SK-N-DZ (cell line): ENCODE measurements at regions not wholly inside any gene's neighbourhood (a gene's known extent, or its start where the extent isn't known, plus 50 kb on each side); places are given as distances from the start of the nearest gene placed in this dataset.
"Not testable (repeated sequence)": the region's sequence is repeated elsewhere in the genome, so short reads cannot be mapped to it uniquely, and the experiment has no call there.

ENCODE experiments used
- DNase-seq: peaks from one replicate; pipeline ENCODE4 v3.0.0-alpha.2; 2015; ENCODE audit warnings: low spot score

- no peak for DNase-seq
These were observed 350.9 kb upstream of the PCSK5 start for GRCh38 chr9:75539523-75539922.

DNA sequence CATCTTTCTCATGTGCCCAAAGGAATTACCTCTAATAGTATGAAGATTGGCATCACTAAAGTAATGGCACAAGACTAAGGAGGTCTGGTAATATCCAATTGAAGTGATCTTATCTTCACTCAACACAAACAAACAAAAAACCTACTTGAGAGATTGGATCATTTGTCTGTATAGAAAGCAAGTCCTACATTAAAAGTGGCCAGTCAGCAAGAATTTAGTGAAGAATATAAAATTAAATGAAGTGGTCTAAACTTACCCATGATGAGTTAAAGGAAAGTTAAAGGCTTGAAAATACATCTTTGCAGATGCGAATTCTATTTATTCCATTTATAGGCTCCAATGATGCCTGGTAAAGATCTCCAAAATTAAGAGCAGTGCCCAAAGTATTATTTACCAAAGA lies 350.3 kb upstream of the PCSK5 start:
- DNase-seq, result no peak

DNA sequence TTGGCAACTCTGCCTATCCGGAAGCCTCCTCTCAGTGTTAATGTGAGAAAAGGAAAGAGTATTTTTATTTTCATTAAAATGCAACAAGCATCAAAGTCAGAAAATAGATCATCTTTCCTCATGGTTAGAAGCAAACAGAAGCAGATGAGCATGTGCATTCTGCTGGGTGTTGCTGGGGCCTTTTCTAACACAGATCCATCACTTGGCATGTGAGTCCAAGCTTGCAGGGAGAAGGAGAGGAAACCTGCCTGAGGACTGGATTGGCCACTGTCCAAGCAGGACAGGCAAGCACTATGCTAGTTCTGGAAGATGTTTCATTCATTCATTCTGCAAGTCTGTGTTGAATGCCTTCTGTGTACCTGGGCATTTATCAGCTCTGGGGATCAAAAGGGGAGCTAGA lies 348.7 kb upstream of the PCSK5 start:
- DNase-seq, result no peak

GRCh38 chr9:75544815-75545214 lies 345.7 kb upstream of the PCSK5 start:
- no peak for DNase-seq

GRCh38 chr9:75545287-75545686 lies 345.2 kb upstream of the PCSK5 start:
- DNase-seq, result no peak

- DNase-seq, result no peak
These were observed 341.6 kb upstream of the PCSK5 start for GRCh38 chr9:75548871-75549270.

GRCh38 chr9:75551861-75552260 lies 338.6 kb upstream of the PCSK5 start:
- no peak for DNase-seq

DNA sequence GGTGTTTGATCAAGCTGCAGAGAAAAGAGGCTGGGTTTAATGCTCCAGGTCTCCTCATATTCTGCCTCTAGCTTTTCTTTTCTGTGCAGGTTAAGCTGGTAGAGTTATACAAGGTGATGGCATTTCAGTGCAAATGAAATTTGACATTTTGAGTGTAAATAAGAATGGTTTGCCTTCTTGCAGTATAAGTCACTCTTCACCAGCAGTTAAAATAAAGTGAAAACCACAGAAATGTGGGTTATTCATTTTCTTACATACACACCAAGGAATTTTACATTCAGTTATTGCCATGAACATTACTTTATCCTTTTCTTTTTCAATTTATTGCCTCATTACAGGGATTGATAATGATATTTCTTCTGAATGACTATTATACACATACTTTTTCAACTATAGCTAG lies 337.5 kb upstream of the PCSK5 start:
- DNase-seq, result no peak

DNA sequence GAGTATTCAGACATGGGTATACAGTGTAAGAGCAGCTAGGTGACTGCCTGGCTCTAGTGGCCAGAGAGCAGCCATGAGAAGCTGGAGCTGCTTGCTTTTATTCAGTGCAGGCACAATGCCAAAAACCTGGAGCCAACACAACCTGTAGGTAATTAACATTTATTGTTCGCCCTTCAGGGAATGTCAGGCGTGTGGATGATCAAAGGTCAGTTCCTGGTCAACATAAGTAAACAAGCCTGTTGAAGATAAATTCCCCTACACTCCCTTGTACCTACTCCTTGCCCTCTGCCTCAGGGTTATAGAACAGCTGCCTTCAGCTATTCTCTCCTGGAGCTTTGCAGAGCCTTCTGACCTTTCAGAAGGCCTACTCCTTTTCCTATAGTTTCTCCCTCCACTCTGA lies 323.7 kb upstream of the PCSK5 start:
- not testable (repeated sequence) for DNase-seq

DNA sequence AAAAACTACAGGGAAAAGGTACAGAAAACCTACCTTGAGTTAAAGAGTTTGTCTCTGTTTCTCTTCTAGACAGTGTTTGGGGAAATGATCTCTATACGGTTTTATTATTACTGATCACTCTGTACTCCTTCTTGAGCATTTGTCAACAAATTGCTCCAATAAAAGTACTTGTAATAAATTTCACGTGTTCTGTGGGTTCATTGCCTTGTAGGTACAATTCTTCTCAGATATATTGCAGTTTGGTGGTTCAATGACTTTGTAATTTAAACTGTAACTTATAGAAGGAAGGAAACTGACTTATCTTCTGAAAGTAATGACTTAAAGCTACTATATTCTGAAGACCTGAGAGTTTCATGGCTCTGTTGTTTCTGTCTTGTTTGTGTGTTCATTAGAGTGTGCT lies 319.9 kb upstream of the PCSK5 start:
- DNase-seq, result no peak

- DNase-seq, result no peak
These were observed 315.9 kb upstream of the PCSK5 start for GRCh38 chr9:75574569-75574968.

DNA sequence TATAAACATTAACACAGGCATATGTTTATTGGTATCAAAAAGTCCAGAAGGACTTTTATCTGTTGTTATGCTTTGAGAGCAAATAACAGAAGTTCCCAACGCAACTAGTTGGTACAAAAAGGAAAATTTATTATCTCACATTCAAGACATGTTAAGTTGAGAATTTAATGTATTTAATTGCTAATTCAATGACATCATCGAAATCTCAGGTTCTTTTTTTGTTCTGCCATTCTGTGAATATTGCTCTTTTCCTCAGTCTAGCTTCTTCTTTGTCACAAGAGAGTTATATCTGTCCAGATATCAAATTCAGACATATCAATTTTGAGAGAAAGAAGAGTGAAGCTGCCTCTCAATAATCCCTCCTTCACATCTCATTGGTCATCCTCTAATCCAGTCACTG lies 307.6 kb upstream of the PCSK5 start:
- DNase-seq, result no peak

GRCh38 chr9:75588808-75589207 lies 301.7 kb upstream of the PCSK5 start:
- no peak for DNase-seq

DNA sequence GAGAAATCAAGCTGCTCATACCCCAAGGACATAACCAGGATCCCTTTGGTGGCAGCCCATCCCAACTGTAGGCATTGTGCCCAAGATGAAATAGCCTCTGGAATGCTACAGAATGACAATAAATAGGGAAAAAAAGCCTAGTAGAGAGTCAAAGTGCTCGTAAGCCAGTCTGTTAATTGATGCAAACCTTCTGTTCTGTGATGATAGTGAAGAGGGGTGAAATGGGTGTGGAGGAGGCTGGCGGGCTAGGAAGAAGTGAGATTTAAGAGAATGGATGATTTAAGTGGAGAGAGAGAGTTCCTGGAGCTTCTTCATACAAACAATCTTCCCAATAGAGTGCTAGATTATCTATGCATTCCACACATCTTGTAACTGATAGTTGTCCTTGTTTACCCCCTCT lies 301.0 kb upstream of the PCSK5 start:
- no peak for DNase-seq

- DNase-seq, result no peak
These were observed 298.5 kb upstream of the PCSK5 start for GRCh38 chr9:75591972-75592371.

- no peak for DNase-seq
These were observed 297.9 kb upstream of the PCSK5 start for GRCh38 chr9:75592586-75592985.

DNA sequence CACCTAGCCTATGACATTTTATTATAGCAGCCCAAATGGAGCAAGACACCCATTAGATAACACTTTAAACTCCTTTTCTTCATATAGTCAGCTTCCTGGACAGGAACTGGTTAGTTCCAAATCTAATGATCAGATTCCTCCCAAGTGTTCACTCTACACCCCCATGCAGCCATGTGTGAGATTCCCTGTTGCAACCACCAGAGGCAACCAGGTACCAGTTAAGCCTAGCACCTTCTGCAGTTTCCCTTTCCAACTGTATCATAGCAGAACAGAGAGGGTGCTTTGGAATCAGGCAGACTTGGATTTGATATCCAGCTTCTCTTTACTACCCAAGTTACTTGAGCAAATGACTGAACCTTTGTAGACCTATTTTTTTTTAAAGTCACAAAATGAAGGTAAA lies 296.6 kb upstream of the PCSK5 start:
- DNase-seq, result no peak

- DNase-seq, result no peak
These were observed 291.3 kb upstream of the PCSK5 start for GRCh38 chr9:75599126-75599525.

DNA sequence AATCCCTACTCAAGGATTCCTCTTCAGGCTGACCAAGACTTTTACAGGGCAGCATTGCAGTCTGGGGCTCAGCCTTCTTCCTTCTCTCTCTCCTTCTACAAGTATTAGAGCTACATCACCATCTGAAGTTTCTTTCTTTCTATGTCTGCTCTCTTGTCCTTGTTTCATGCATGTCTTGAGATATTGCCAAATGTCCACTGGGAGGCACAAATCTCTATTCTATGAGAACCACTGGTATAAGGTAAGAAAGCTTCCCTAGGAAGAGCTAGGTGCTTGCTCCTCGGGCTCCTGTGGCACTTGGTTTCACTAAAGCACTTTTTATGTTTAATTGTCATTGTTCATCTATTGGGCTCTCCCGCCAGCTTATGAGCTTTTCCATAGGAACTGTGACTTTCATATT lies 289.2 kb upstream of the PCSK5 start:
- DNase-seq, result no peak

GRCh38 chr9:75602060-75602459 lies 288.4 kb upstream of the PCSK5 start:
- DNase-seq, result no peak

- no peak for DNase-seq
These were observed 285.8 kb upstream of the PCSK5 start for GRCh38 chr9:75604661-75605060.

DNA sequence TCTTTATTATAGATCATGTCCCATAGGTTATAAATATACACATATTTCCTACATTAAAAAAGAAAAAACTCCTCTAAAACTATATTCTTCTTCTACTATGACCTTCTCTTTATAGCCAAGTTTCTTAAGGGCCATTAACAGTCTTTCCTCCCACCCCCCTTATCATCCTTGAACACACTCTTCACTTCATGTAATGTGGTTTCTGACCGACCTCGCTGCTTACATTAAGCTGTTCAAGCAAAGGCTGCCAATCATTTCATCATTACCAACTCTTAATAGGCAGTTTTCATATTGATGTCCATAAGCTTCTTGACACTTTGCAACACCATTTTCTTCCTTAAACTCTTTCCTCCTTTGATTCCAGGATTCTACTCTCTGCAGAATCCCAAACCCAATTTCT lies 283.0 kb upstream of the PCSK5 start:
- DNase-seq, result no peak

- no peak for DNase-seq
These were observed 281.1 kb upstream of the PCSK5 start for GRCh38 chr9:75609401-75609800.

DNA sequence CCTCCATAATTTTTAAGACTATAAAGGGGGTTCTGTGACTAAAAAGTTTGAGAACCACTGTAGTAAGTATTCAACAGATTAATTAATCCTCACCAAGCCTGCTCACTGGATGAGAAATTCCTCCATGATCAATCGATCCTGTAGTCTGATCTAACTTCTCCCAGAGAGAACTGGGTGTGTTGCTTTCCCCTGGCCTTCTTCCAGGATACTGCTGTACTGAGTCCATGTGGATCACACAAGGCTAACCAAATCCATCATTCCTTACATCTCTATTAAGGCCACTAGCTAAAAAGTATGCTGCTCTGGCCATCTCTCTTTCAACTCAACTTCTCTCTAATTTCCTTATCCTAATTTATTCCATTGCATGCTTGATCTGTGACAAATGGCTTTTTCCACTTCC lies 280.2 kb upstream of the PCSK5 start:
- DNase-seq, result no peak

- no peak for DNase-seq
These were observed 278.3 kb upstream of the PCSK5 start for GRCh38 chr9:75612205-75612604.
